ENCODE measurements at regions not wholly inside any gene's neighbourhood (a gene's known extent, or its start where the extent isn't known, plus 50 kb on each side); places are given as distances from the start of the nearest gene placed in this dataset.

GRCh38 chr14:82251494-82251893 is 717.8 kb upstream of the SEL1L start:
- no peak for TF ChIP-seq CTCF (IDR thresholded peaks at IDR 0.05; ENCODE audit: insufficient read depth, low read depth, low read length, missing control alignments)
- DNase-seq (ENCODE audit: low read depth): no peak
- no peak overlapping the region for H3K4me3 ChIP-seq (ENCODE audit: low read length)

- no peak overlapping the region for H3K4me3 ChIP-seq (ENCODE audit: low read length)
- no peak for TF ChIP-seq CTCF (IDR thresholded peaks at IDR 0.05; ENCODE audit: insufficient read depth, low read depth, low read length, missing control alignments)
- DNase-seq (ENCODE audit: low read depth): no peak
Observed at GRCh38 chr14:82270286-82270685, 736.6 kb upstream of the SEL1L start.

- TF ChIP-seq CTCF (IDR thresholded peaks at IDR 0.05; ENCODE audit: insufficient read depth, low read depth, low read length, missing control alignments): no peak
- DNase-seq (ENCODE audit: low read depth): no peak
- no peak overlapping the region for H3K4me3 ChIP-seq (ENCODE audit: low read length)
Observed at GRCh38 chr14:82298811-82299210, 765.2 kb upstream of the SEL1L start.

GRCh38 chr14:82309199-82309598 is 775.5 kb upstream of the SEL1L start:
- no peak for DNase-seq (ENCODE audit: low read depth)
- no peak overlapping the region for H3K4me3 ChIP-seq (ENCODE audit: low read length)

GRCh38 chr14:82313889-82314288 is 780.2 kb upstream of the SEL1L start:
- DNase-seq (ENCODE audit: low read depth): no peak

More at GRCh38 chr14:82309199-82309598, 775.5 kb upstream of the SEL1L start:
- no peak for TF ChIP-seq CTCF (IDR thresholded peaks at IDR 0.05; ENCODE audit: insufficient read depth, low read depth, low read length, missing control alignments)

GRCh38 chr14:82328442-82328841 is 794.8 kb upstream of the SEL1L start:
- TF ChIP-seq CTCF (IDR thresholded peaks at IDR 0.05; ENCODE audit: insufficient read depth, low read depth, low read length, missing control alignments): no peak
- H3K4me3 ChIP-seq (ENCODE audit: low read length): no peak overlapping the region
- no peak for DNase-seq (ENCODE audit: low read depth)

More at GRCh38 chr14:82313889-82314288, 780.2 kb upstream of the SEL1L start:
- TF ChIP-seq CTCF (IDR thresholded peaks at IDR 0.05; ENCODE audit: insufficient read depth, low read depth, low read length, missing control alignments): no peak
- no peak overlapping the region for H3K4me3 ChIP-seq (ENCODE audit: low read length)

GRCh38 chr14:82341261-82341810 is 807.7 kb upstream of the SEL1L start:
- TF ChIP-seq CTCF (IDR thresholded peaks at IDR 0.05; ENCODE audit: insufficient read depth, low read depth, low read length, missing control alignments): no peak
- no peak overlapping the region for H3K4me3 ChIP-seq (ENCODE audit: low read length)
- no peak for DNase-seq (ENCODE audit: low read depth)
